Heart left ventricle (tissue), 13 donors: ENCODE measurements at regions not wholly inside any gene's neighbourhood (a gene's known extent, or its start where the extent isn't known, plus 50 kb on each side); places are given as distances from the start of the nearest gene placed in this dataset.

Experiments used
- CTCF ChIP-seq, 12 donors: fragments of 200-600 bp; sonication (generic) in 4 of 12; IDR thresholded peaks; one replicate each; pipeline versions ENCODE4 v1.5.0 to v1.8.0; 2018 to 2022; ENCODE audit warnings: antibody characterized with exemption in 12 of 12, mild to moderate bottlenecking in 5 of 12
- POLR2A ChIP-seq, 2 donors: fragments of 450-650 bp; IDR thresholded peaks; one replicate each; pipeline ENCODE4 v1.6.1; 2017; ENCODE audit warnings: antibody characterized with exemption in 2 of 2, mild to moderate bottlenecking in 2 of 2, moderate library complexity in 2 of 2
- donor health status: ischemic (EF 13 %, LVEDD 7.1; RV severe dilation, severe dysfunction).
- donor health status: DM: no; HTN: yes; CAD: no.
- donor health status: DM: no; HTN: no; CAD: no.
- donor health status: ischemic (EF 25% LVEDD 6.9; RV normal size, moderate dysfunction).
- donor health status: ischemic (EF 25% LVEDD 5.7; RV mildly dilated, moderate dysfunction).
- donor health status: ischemic (EF 35%, LVEDD 5.7; RV mildly dilated, moderate dysfunction).
- donor health status: nonischemic (EF 11% LVEDD 7.7; RV severe dilation, severe dysfunction).
- donor health status: DM: yes; HTN: yes; CAD: no.
- donor health status: PGD.
- donor health status: ischemic (EF 29% LVEDD 5.4; RV normal size, mild dysfunction).
- donor health status: nonischemic (EF 23%, LVEDD 6.1; RV moderate dilation, normal function).

- TF ChIP-seq CTCF (IDR thresholded peaks at IDR 0.05) (no peak), POLR2A (IDR thresholded peaks at IDR 0.05) (no peak)
Measured at GRCh38 chr3:68345781-68346180, 586.6 kb downstream of the TAFA4 start.
